Stimulated activated naive CD4-positive, alpha-beta T cell (primary cell): ENCODE measurements at regions not wholly inside any gene's neighbourhood (a gene's known extent, or its start where the extent isn't known, plus 50 kb on each side); places are given as distances from the start of the nearest gene placed in this dataset.

Source experiments
- DNase-seq, 6 experiments: peaks; one replicate each; lab custom pipeline; 2025; lab: John Stamatoyannopoulos, UW

GRCh38 chr2:157184161-157184895 lies 73.2 kb upstream of the GALNT5 start:
- DNase-seq = no peak

GRCh38 chr2:157185476-157186227 lies 71.9 kb upstream of the GALNT5 start:
- no peak for DNase-seq

- no peak for DNase-seq
Measured at GRCh38 chr2:157190151-157190550, 67.4 kb upstream of the GALNT5 start.

GRCh38 chr2:157191186-157191585 lies 66.3 kb upstream of the GALNT5 start:
- DNase-seq = no peak

- DNase-seq = no peak
Measured at GRCh38 chr2:157192445-157193423, 64.8 kb upstream of the GALNT5 start.

GRCh38 chr2:157193461-157193860 lies 64.0 kb upstream of the GALNT5 start:
- no peak for DNase-seq

- DNase-seq = peak in 2 of 6 experiments; percentile 23 to 27
Measured at GRCh38 chr2:157194097-157194688, 63.3 kb upstream of the GALNT5 start.

- DNase-seq = no peak
Measured at GRCh38 chr2:157194844-157195243, 62.7 kb upstream of the GALNT5 start.

- no peak for DNase-seq
Measured at GRCh38 chr2:157196956-157197355, 60.5 kb upstream of the GALNT5 start.

- no peak for DNase-seq
Measured at GRCh38 chr2:157197848-157198247, 59.7 kb upstream of the GALNT5 start.

- DNase-seq = no peak
Measured at GRCh38 chr2:157203651-157204050, 53.9 kb upstream of the GALNT5 start.

- no peak for DNase-seq
Measured at GRCh38 chr2:157204401-157204800, 53.1 kb upstream of the GALNT5 start.

GRCh38 chr2:157206916-157207315 lies 50.6 kb upstream of the GALNT5 start:
- no peak for DNase-seq
